GM18498 (cell line): ENCODE measurements at regions not wholly inside any gene's neighbourhood (a gene's known extent, or its start where the extent isn't known, plus 50 kb on each side); places are given as distances from the start of the nearest gene placed in this dataset.
"Not testable (repeated sequence)": the region's sequence is repeated elsewhere in the genome, so short reads cannot be mapped to it uniquely, and the experiment has no call there.

Experiments
- ATAC-seq: cut with Tn5 transposase; IDR thresholded peaks from one replicate; pipeline ENCODE4 v1.9.1; 2021; ENCODE audit warnings: mild to moderate bottlenecking, moderate library complexity; ENCODE audit not compliant: unreplicated experiment

- no peak for ATAC-seq
Measured at GRCh38 chr2:64867253-64867996, 121.8 kb upstream of the SLC1A4 start.

- ATAC-seq, result no peak
Measured at GRCh38 chr2:64869126-64869525, 120.1 kb upstream of the SLC1A4 start.

- ATAC-seq, result peak; percentile 87
Measured at GRCh38 chr2:64873472-64873924, 115.7 kb upstream of the SLC1A4 start.

- no peak for ATAC-seq
Measured at GRCh38 chr2:64874593-64874992, 114.6 kb upstream of the SLC1A4 start.

GRCh38 chr2:64875368-64875767 is 113.8 kb upstream of the SLC1A4 start:
- no peak for ATAC-seq

GRCh38 chr2:64876137-64876647 is 113.0 kb upstream of the SLC1A4 start:
- no peak for ATAC-seq

- ATAC-seq, result no peak
Measured at GRCh38 chr2:64879745-64880144, 109.5 kb upstream of the SLC1A4 start.

- no peak for ATAC-seq
Measured at GRCh38 chr2:64880193-64880951, 108.8 kb upstream of the SLC1A4 start.

GRCh38 chr2:64881037-64881492 is 108.1 kb upstream of the SLC1A4 start:
- no peak for ATAC-seq

- no peak for ATAC-seq
Measured at GRCh38 chr2:64887565-64887964, 101.6 kb upstream of the SLC1A4 start.

GRCh38 chr2:64888591-64889309 is 100.4 kb upstream of the SLC1A4 start:
- no peak for ATAC-seq

- ATAC-seq, result no peak
Measured at GRCh38 chr2:64889803-64890202, 99.4 kb upstream of the SLC1A4 start.

- not testable (repeated sequence) for ATAC-seq
Measured at GRCh38 chr2:64896572-64896971, 92.6 kb upstream of the SLC1A4 start.

- no peak for ATAC-seq
Measured at GRCh38 chr2:64899081-64899865, 89.9 kb upstream of the SLC1A4 start.

GRCh38 chr2:64899876-64900275 is 89.3 kb upstream of the SLC1A4 start:
- ATAC-seq, result not testable (repeated sequence)

GRCh38 chr2:64904413-64905329 is 84.5 kb upstream of the SLC1A4 start:
- ATAC-seq, result no peak

GRCh38 chr2:64905338-64906024 is 83.7 kb upstream of the SLC1A4 start:
- ATAC-seq, result no peak

- no peak for ATAC-seq
Measured at GRCh38 chr2:64906853-64907536, 82.2 kb upstream of the SLC1A4 start.
